WTC11 (cell line): ENCODE measurements at regions not wholly inside any gene's neighbourhood (a gene's known extent, or its start where the extent isn't known, plus 50 kb on each side); places are given as distances from the start of the nearest gene placed in this dataset.

Experiments used
- ATAC-seq: fragments of 200-7000 bp; cut with Tn5 transposase; 2 replicates; pipeline ENCODE4 v1.10.0; 2021; ENCODE audit warnings: mild to moderate bottlenecking, moderate library complexity
- CTCF ChIA-PET: fragments of 300-600 bp; sonication (Branson Sonifier 250); formaldehyde crosslinking; loops from one replicate; lab custom pipeline; 2021; ENCODE audit warnings: antibody characterized with exemption; lab: Charles Lee
- POLR2A ChIA-PET: fragments of 350-600 bp; sonication (Branson Sonifier 250); formaldehyde crosslinking; loops from one replicate; lab custom pipeline; 2021; ENCODE audit warnings: antibody characterized with exemption; lab: Charles Lee
- DNase-seq: peaks from one replicate; pipeline ENCODE4 v3.0.0; 2021; ENCODE audit warnings: low spot score
- H3K27ac Mint-ChIP-seq: 2 replicates; pipeline ENCODE4 v1.8.0; 2021; ENCODE audit warnings: mixed read lengths
- H3K27me3 Mint-ChIP-seq: 2 replicates; pipeline ENCODE4 v1.8.0; 2021; ENCODE audit warnings: low read depth, mild to moderate bottlenecking, moderate library complexity, mixed read lengths
- H3K36me3 Mint-ChIP-seq: 2 replicates; pipeline ENCODE4 v1.8.0; 2021; ENCODE audit warnings: mixed read lengths
- H3K4me1 Mint-ChIP-seq: 2 replicates; pipeline ENCODE4 v1.8.0; 2022; ENCODE audit warnings: mixed read lengths
- H3K4me3 Mint-ChIP-seq: 2 replicates; pipeline ENCODE4 v1.8.0; 2021; ENCODE audit warnings: mild to moderate bottlenecking, moderate library complexity, mixed read lengths
- H3K9me3 Mint-ChIP-seq: 2 replicates; pipeline ENCODE4 v1.8.0; 2021; ENCODE audit warnings: mixed read lengths
- CREB1 ChIP-seq: sonication (generic); formaldehyde crosslinking; IDR thresholded peaks from 2 replicates; pipeline ENCODE4 v1.8.0; 2023; ENCODE audit warnings: mild to moderate bottlenecking, missing genetic modification reagents
- E2F4 ChIP-seq: sonication (generic); formaldehyde crosslinking; IDR thresholded peaks from 2 replicates; pipeline ENCODE4 v1.8.1; 2022; ENCODE audit warnings: low read depth, mild to moderate bottlenecking, moderate library complexity, missing genetic modification reagents, borderline replicate concordance
- E2F5 ChIP-seq: sonication (generic); formaldehyde crosslinking; IDR thresholded peaks from 2 replicates; pipeline ENCODE4 v1.8.1; 2022; ENCODE audit warnings: mild to moderate bottlenecking, moderate library complexity, missing genetic modification reagents
- EMX1 ChIP-seq: fragments of 250-450 bp; sonication (Bioruptor Pico); IDR thresholded peaks from 2 replicates; pipeline ENCODE4 v1.8.0; 2021; ENCODE audit warnings: mild to moderate bottlenecking
- FOXP1 ChIP-seq: sonication (generic); formaldehyde crosslinking; IDR thresholded peaks from 2 replicates; pipeline ENCODE4 v1.8.0; 2022; ENCODE audit warnings: missing genetic modification reagents, mild to moderate bottlenecking, moderate library complexity, borderline replicate concordance
- HMGXB4 ChIP-seq: sonication (generic); formaldehyde crosslinking; IDR thresholded peaks from 2 replicates; pipeline ENCODE4 v1.8.1; 2023; ENCODE audit warnings: mild to moderate bottlenecking, moderate library complexity, missing genetic modification reagents
- MXD4 ChIP-seq: fragments of 250-450 bp; sonication (Bioruptor Pico); IDR thresholded peaks from 2 replicates; pipeline ENCODE4 v1.8.0; 2021; ENCODE audit warnings: mild to moderate bottlenecking, moderate library complexity, borderline replicate concordance
- OVOL2 ChIP-seq: fragments of 250-450 bp; sonication (Bioruptor Pico); IDR thresholded peaks from 2 replicates; pipeline ENCODE4 v1.9.0; 2021; ENCODE audit warnings: mild to moderate bottlenecking, borderline replicate concordance
- SMAD3 ChIP-seq: sonication (generic); formaldehyde crosslinking; IDR thresholded peaks from 2 replicates; pipeline ENCODE4 v1.8.0; 2022; ENCODE audit warnings: missing genetic modification reagents, mild to moderate bottlenecking, borderline replicate concordance
- TEAD1 ChIP-seq: sonication (generic); formaldehyde crosslinking; IDR thresholded peaks from 2 replicates; pipeline ENCODE4 v1.8.0; 2022; ENCODE audit warnings: mild to moderate bottlenecking, missing genetic modification reagents
- TEAD4 ChIP-seq: sonication (generic); formaldehyde crosslinking; IDR thresholded peaks from 2 replicates; pipeline ENCODE4 v1.8.0; 2022; ENCODE audit warnings: mild to moderate bottlenecking, missing genetic modification reagents
- TP53 ChIP-seq: sonication (generic); formaldehyde crosslinking; IDR thresholded peaks from 2 replicates; pipeline ENCODE4 v1.8.1; 2023; ENCODE audit warnings: mild to moderate bottlenecking, missing genetic modification reagents
- USF1 ChIP-seq: sonication (generic); formaldehyde crosslinking; IDR thresholded peaks from 2 replicates; pipeline ENCODE4 v1.8.0; 2022; ENCODE audit warnings: mild to moderate bottlenecking, missing genetic modification reagents
- USF2 ChIP-seq: sonication (generic); formaldehyde crosslinking; IDR thresholded peaks from 2 replicates; pipeline ENCODE4 v1.8.1; 2023; ENCODE audit warnings: mild to moderate bottlenecking, missing genetic modification reagents, moderate library complexity
- ZBTB21 ChIP-seq: sonication (generic); formaldehyde crosslinking; IDR thresholded peaks from 2 replicates; pipeline ENCODE4 v1.8.1; 2023; ENCODE audit warnings: mild to moderate bottlenecking, missing genetic modification reagents, borderline replicate concordance
- ZMAT4 ChIP-seq: fragments of 250-450 bp; sonication (Bioruptor Pico); IDR thresholded peaks from 2 replicates; pipeline ENCODE4 v1.9.0; 2021; ENCODE audit warnings: mild to moderate bottlenecking
- TF ChIP-seq, protein P1 (sequence below): sonication (generic); formaldehyde crosslinking; IDR thresholded peaks from 2 replicates; pipeline ENCODE4 v1.8.0; 2023; ENCODE audit warnings: missing genetic modification reagents, mild to moderate bottlenecking, borderline replicate concordance
- TF ChIP-seq, protein P2 (sequence below): sonication (generic); formaldehyde crosslinking; conservative IDR thresholded peaks from 2 replicates; pipeline ENCODE4 v1.8.1; 2023; ENCODE audit warnings: mild to moderate bottlenecking, low read depth, missing genetic modification reagents, moderate library complexity

- Mint-ChIP-seq H3K36me3 (0 out of 2 replicates have a peak, but pooled peaks cover 2% of the 10 kb centered on the region), H3K4me3 (no peak overlapping the region), H3K27ac (no peak overlapping the region), H3K27me3 (peaks cover 5% of the 10 kb centered on the region; the same call in 1 of the 2 replicates), H3K4me1 (peaks cover 15% of the 10 kb centered on the region), H3K9me3 (peaks cover 27% of the 10 kb centered on the region)
- no peak for ATAC-seq
- POLR2A ChIA-PET: no interaction called here
- TF ChIP-seq E2F4 (CRISPR knock-in tag) (no peak), MXD4 (CRISPR knock-in tag) (no peak), ZMAT4 (CRISPR knock-in tag) (no peak), TP53 (CRISPR knock-in tag) (no peak), SMAD3 (CRISPR knock-in tag) (no peak), ZBTB21 (no peak), USF1 (CRISPR knock-in tag) (no peak), FOXP1 (CRISPR knock-in tag) (no peak), EMX1 (no peak), HMGXB4 (CRISPR knock-in tag) (no peak), E2F5 (CRISPR knock-in tag) (no peak), USF2 (no peak), CREB1 (CRISPR knock-in tag) (no peak), TEAD4 (no peak), TEAD1 (CRISPR knock-in tag) (no peak), OVOL2 (CRISPR knock-in tag) (no peak)
- TF ChIP-seq, protein P1, sequence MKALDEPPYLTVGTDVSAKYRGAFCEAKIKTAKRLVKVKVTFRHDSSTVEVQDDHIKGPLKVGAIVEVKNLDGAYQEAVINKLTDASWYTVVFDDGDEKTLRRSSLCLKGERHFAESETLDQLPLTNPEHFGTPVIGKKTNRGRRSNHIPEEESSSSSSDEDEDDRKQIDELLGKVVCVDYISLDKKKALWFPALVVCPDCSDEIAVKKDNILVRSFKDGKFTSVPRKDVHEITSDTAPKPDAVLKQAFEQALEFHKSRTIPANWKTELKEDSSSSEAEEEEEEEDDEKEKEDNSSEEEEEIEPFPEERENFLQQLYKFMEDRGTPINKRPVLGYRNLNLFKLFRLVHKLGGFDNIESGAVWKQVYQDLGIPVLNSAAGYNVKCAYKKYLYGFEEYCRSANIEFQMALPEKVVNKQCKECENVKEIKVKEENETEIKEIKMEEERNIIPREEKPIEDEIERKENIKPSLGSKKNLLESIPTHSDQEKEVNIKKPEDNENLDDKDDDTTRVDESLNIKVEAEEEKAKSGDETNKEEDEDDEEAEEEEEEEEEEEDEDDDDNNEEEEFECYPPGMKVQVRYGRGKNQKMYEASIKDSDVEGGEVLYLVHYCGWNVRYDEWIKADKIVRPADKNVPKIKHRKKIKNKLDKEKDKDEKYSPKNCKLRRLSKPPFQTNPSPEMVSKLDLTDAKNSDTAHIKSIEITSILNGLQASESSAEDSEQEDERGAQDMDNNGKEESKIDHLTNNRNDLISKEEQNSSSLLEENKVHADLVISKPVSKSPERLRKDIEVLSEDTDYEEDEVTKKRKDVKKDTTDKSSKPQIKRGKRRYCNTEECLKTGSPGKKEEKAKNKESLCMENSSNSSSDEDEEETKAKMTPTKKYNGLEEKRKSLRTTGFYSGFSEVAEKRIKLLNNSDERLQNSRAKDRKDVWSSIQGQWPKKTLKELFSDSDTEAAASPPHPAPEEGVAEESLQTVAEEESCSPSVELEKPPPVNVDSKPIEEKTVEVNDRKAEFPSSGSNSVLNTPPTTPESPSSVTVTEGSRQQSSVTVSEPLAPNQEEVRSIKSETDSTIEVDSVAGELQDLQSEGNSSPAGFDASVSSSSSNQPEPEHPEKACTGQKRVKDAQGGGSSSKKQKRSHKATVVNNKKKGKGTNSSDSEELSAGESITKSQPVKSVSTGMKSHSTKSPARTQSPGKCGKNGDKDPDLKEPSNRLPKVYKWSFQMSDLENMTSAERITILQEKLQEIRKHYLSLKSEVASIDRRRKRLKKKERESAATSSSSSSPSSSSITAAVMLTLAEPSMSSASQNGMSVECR: no peak
- TF ChIP-seq, protein P2, sequence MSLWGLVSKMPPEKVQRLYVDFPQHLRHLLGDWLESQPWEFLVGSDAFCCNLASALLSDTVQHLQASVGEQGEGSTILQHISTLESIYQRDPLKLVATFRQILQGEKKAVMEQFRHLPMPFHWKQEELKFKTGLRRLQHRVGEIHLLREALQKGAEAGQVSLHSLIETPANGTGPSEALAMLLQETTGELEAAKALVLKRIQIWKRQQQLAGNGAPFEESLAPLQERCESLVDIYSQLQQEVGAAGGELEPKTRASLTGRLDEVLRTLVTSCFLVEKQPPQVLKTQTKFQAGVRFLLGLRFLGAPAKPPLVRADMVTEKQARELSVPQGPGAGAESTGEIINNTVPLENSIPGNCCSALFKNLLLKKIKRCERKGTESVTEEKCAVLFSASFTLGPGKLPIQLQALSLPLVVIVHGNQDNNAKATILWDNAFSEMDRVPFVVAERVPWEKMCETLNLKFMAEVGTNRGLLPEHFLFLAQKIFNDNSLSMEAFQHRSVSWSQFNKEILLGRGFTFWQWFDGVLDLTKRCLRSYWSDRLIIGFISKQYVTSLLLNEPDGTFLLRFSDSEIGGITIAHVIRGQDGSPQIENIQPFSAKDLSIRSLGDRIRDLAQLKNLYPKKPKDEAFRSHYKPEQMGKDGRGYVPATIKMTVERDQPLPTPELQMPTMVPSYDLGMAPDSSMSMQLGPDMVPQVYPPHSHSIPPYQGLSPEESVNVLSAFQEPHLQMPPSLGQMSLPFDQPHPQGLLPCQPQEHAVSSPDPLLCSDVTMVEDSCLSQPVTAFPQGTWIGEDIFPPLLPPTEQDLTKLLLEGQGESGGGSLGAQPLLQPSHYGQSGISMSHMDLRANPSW (CRISPR knock-in tag): no peak
- no peak for DNase-seq
- CTCF ChIA-PET: interaction anchor here (1.6 kb wide), 1 partner anchor 9 kb away, joined by 3 read pairs; no protein-coding TSS in a partner anchor
These were observed 193.2 kb upstream of the TWIST2 start for GRCh38 chr2:238654479-238655197.
